ENCODE measurements at regions not wholly inside any gene's neighbourhood (a gene's known extent, or its start where the extent isn't known, plus 50 kb on each side); places are given as distances from the start of the nearest gene placed in this dataset.
"Not testable (repeated sequence)": the region's sequence is repeated elsewhere in the genome, so short reads cannot be mapped to it uniquely, and the experiment has no call there.

DNA sequence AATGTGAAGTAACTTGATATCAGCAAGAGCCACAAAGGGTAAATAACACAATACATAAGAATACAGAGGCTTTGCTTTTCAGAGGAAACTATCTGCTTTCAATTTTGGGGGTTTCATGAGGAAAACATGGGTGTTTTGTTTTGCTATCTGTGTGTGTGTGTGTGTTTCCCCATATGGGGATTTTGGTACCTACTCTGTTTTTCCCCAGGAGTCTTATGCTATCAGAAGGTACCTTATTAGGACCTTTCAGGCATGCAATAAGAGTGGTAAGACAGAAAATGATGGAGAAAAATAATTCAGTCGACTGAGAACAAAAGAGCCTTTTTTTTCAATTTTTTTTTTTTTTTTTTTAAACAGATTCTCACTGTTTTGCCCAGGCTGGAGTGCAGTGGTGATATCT is 87.5 kb downstream of the HSFY2 start:
- TF ChIP-seq, protein P1, sequence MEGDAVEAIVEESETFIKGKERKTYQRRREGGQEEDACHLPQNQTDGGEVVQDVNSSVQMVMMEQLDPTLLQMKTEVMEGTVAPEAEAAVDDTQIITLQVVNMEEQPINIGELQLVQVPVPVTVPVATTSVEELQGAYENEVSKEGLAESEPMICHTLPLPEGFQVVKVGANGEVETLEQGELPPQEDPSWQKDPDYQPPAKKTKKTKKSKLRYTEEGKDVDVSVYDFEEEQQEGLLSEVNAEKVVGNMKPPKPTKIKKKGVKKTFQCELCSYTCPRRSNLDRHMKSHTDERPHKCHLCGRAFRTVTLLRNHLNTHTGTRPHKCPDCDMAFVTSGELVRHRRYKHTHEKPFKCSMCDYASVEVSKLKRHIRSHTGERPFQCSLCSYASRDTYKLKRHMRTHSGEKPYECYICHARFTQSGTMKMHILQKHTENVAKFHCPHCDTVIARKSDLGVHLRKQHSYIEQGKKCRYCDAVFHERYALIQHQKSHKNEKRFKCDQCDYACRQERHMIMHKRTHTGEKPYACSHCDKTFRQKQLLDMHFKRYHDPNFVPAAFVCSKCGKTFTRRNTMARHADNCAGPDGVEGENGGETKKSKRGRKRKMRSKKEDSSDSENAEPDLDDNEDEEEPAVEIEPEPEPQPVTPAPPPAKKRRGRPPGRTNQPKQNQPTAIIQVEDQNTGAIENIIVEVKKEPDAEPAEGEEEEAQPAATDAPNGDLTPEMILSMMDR (IDR thresholded peaks at IDR 0.05): not testable (repeated sequence)
- not testable (repeated sequence) for TF ChIP-seq POLR2AphosphoS5, POLR2A (IDR thresholded peaks at IDR 0.05)
